HG03342 (cell line): ENCODE measurements at regions not wholly inside any gene's neighbourhood (a gene's known extent, or its start where the extent isn't known, plus 50 kb on each side); places are given as distances from the start of the nearest gene placed in this dataset.
"Not testable (repeated sequence)": the region's sequence is repeated elsewhere in the genome, so short reads cannot be mapped to it uniquely, and the experiment has no call there.

ENCODE experiments used
- ATAC-seq: cut with Tn5 transposase; IDR thresholded peaks from one replicate; pipeline ENCODE4 v1.9.1; 2021; ENCODE audit warnings: mild to moderate bottlenecking, moderate library complexity; ENCODE audit not compliant: unreplicated experiment

GRCh38 chr1:99496067-99496466, 149.8 kb upstream of the PALMD start:
- ATAC-seq: no peak

DNA sequence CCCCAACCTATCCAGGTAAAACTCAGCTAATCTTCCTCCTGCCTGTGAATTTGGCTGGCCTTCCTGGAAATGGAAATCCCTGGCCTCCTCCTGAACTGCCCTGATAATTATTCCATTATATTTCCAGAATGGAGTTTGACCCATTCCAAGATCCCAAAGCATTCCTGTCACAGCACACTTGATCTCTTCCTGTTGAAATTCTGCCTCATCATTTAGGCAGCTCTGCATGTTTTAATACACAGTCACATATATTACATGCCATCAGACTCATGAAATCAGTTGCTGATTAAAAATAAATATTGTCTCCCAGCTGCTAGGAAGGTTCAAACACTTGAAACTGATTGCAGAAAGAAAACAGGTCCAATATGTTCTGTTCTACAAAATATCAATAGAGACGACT, 148.2 kb upstream of the PALMD start:
- no peak for ATAC-seq

DNA sequence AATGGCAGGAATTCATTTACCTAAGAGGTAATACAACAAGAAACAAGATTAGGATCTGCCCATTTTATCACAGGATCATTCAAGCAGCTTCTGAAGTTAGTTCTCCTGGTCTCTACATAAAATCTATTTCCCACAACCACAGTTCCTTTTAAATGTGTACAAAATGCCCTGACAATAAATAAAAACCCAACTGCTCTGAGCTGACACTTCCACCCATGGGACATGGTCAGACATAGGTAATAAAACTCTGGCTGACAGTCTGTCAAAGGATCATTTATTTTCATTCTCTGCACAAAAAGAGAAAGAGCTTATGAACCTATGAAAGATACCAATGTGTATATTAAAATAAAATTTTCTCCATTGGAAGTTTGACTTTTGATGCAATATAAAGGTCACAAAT, 145.4 kb upstream of the PALMD start:
- no peak for ATAC-seq

- no peak for ATAC-seq
Observed at GRCh38 chr1:99501871-99502270, 144.0 kb upstream of the PALMD start.

DNA sequence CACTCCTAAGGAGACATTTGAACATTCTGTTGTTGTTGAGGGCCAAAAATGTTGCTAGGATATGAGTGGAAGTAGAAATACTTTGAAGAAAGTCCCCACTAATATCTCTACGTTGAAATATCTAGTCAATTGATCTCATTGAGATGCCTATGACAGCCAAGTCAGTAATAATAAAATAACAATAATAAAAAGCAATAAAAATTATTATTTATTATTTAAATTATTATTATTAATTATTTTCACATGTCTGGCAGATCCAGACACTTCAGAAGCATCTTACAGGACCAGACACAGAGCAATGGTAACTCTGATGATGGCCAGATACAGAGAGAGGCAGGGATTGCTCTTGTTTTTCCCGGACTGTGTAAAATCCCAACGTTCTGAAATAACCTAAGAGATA, 143.5 kb upstream of the PALMD start:
- ATAC-seq: no peak

DNA sequence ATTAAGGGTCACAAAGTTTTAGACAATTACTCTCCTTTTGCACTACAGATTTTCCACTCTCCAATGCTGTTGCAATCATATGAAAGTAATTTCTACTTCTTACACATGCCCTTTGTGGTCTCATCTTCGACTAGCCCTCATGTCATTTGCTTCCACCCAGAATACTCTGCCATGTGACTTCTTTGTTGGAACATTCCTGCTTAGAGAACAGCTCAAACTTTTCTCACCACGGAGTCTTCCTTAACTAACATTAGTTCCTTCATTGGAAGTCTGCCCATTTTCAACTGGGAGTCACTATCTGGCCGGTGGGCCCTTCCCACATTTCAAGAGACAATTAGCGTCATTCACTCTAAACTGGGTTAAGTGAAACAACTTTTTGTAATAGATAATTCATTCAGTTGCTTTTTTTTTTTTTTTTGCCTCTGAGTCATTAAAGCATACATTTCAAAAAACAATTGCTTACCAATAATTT, 142.6 kb upstream of the PALMD start:
- no peak for ATAC-seq

- ATAC-seq: no peak
Observed at GRCh38 chr1:99504287-99504686, 141.6 kb upstream of the PALMD start.

DNA sequence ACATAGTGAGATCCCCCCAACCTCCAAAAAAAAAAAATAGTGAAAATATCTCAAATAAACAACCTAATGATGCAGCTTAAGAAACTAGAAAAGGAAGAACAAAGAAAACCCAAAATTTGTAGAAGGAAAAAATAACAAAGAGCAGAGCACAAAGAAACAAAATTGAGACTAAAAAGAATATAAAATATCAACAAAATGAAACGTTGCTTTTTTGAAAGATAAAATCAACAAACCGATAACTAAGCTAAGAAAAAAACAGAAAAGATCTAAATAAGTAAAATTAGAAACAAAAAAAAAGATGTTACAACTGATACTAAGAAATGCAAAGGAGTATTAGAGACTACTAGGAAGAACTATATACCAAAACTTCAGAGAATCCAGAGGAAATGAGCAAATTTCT, 139.3 kb upstream of the PALMD start:
- no peak for ATAC-seq

- not testable (repeated sequence) for ATAC-seq
Observed at GRCh38 chr1:99507446-99507845, 138.5 kb upstream of the PALMD start.

DNA sequence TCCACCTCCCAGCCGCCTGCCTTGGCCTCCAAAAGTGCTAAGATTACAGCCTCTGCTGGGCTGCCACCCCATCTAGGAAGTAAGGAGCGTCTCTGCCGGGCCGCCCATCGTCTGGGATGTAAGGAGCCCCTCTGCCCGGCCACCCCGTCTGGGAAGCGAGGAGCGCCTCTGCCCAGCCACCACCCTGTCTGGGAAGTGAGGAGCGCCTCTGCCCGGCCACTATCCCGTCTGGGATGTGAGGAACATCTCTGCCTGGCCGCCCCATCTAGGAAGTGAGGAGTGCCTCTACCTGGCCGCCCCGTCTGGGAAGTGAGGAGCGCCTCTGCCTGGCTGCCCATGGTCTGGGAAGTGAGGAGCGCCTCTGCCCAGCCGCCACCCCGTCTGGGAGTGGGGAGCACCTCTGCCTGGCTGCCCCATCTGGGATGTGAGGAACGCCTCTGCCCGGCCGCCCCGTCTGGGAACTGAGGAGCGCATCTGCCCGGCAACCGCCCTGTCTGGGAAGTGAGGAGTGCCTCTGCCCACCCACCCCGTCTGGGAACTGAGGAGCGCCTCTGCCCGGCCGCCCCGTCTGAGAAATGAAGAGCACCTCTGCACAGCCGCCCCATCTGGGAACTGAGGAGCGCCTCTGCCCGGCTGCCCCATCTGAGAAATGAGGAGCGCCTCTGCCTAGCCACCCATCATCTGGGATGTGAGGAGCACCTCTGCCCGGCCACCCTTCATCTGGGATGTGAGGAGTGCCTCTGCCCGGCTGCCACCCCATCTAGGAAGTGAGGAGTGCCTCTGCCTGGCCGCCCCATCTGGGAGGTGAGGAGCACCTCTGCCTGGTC, 137.8 kb upstream of the PALMD start:
- no peak for ATAC-seq

- not testable (repeated sequence) for ATAC-seq
Observed at GRCh38 chr1:99508733-99509445, 137.0 kb upstream of the PALMD start.

GRCh38 chr1:99514823-99515552, 130.9 kb upstream of the PALMD start:
- not testable (repeated sequence) for ATAC-seq

DNA sequence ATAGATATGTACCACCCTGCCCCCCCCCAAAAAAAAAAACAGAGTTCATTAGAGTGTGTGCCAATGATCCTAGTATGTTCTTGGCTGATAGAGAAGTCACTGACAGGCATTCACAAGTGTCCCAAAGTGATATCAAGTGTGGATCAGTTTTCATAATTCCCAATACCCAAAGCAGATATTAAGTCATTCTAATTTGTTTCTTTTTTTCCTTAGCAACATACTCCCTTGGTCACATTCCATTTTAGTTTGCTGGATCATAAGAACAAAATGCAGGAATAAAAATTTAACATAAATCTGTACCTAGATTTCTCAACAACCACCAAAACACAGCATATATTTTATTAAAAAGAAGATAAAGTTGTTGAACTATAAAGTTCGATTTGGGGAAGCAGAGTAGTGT, 129.8 kb upstream of the PALMD start:
- ATAC-seq: no peak

- ATAC-seq: no peak
Observed at GRCh38 chr1:99520121-99520520, 125.8 kb upstream of the PALMD start.

- ATAC-seq: no peak
Observed at GRCh38 chr1:99525331-99525730, 120.6 kb upstream of the PALMD start.

GRCh38 chr1:99527078-99527477, 118.8 kb upstream of the PALMD start:
- ATAC-seq: no peak

GRCh38 chr1:99527545-99527944, 118.4 kb upstream of the PALMD start:
- no peak for ATAC-seq

DNA sequence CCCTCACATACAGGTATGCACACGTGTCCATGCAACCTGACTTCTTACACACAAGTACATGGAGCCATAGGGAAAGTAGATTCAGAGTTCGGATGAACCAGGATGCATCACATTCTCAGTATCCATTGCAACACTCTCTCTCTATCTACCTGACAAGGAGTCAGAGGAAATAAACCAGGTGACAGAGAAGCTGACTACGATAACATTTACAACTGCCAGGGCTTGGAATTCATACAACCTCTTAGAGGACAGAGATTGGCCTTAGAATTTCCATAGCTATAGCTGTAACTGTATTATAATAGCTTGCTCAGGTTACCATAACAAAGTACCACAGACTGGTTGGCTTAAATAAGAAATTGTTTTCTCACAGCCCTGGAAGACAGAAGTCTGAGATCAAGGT, 116.9 kb upstream of the PALMD start:
- ATAC-seq: no peak

DNA sequence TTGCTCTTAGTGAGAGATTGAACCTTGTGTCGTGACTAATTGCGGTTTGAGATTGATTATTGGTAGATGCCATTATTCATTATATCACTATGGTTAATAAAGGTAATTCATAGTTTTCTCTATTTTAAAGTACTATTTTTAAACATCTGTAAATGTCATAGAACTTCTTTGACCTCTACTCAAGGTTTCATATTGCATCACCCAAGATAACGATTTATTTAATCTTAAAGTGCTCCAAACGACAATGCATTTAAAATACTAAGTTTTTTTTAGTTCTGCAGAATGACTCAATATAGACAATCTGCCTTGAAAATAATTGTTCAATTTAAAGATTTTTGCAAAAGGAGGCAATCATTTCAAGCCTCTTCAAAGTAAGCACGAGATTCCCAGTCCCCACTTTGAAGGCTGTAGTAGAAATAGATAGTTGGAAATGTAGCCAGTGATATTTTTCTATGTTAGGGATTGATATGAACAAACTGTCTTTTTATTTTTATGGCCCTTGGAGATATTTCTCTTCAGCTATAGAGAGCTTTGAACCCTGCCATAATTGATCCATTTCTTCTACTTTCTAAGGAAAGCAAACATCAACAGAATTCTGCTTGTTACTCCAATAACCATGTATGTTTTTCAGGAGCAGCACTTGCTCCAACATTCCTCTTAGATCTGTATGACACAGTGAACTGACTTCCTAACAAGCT, 114.2 kb upstream of the PALMD start:
- no peak for ATAC-seq

- no peak for ATAC-seq
Observed at GRCh38 chr1:99532276-99532580, 113.7 kb upstream of the PALMD start.
